Right lobe of liver (tissue), 4 donors: ENCODE measurements at regions not wholly inside any gene's neighbourhood (a gene's known extent, or its start where the extent isn't known, plus 50 kb on each side); places are given as distances from the start of the nearest gene placed in this dataset.

Source experiments
- POLR2A ChIP-seq: fragments of 450-650 bp; IDR thresholded peaks from one replicate; pipeline ENCODE4 v1.6.1; 2017; ENCODE audit warnings: antibody characterized with exemption, mild to moderate bottlenecking
- TF ChIP-seq, protein P1 (sequence below), 4 donors: fragments of 200-600 bp in 3 of 4; fragments of 450-650 bp in 1 of 4; IDR thresholded peaks; one replicate each; pipeline versions ENCODE4 v1.5.1 to v1.8.0; 2016 to 2022; ENCODE audit warnings: antibody characterized with exemption in 4 of 4, mild to moderate bottlenecking in 2 of 4
- donor health status: DM: no; HTN: no; CAD: no.
- donor health status: DM: no; HTN: no; CAD: no.
- donor health status: DM: no; HTN: yes; CAD: no.

DNA sequence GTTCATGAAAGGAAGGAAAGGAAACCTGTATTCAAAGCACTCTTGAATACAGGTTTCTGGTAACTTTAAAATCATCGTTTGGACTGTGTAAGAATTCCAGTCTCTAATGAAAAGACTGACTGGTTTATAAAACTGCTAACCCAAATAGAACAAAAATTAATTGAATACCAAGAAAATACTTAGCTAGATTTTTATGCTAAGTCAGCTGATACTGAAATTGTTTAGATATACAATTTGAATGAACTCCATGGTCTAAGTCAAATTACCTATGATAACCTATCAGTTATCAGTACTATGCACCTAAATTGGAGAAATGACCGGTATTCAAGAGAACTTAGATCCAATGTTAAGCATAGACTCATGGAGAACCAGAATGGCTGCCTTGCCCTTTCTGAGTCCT is 338.3 kb downstream of the RNF144B start:
- TF ChIP-seq, protein P1, sequence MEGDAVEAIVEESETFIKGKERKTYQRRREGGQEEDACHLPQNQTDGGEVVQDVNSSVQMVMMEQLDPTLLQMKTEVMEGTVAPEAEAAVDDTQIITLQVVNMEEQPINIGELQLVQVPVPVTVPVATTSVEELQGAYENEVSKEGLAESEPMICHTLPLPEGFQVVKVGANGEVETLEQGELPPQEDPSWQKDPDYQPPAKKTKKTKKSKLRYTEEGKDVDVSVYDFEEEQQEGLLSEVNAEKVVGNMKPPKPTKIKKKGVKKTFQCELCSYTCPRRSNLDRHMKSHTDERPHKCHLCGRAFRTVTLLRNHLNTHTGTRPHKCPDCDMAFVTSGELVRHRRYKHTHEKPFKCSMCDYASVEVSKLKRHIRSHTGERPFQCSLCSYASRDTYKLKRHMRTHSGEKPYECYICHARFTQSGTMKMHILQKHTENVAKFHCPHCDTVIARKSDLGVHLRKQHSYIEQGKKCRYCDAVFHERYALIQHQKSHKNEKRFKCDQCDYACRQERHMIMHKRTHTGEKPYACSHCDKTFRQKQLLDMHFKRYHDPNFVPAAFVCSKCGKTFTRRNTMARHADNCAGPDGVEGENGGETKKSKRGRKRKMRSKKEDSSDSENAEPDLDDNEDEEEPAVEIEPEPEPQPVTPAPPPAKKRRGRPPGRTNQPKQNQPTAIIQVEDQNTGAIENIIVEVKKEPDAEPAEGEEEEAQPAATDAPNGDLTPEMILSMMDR (IDR thresholded peaks at IDR 0.05) = no peak
- no peak for TF ChIP-seq POLR2A
